ENCODE measurements at regions not wholly inside any gene's neighbourhood (a gene's known extent, or its start where the extent isn't known, plus 50 kb on each side); places are given as distances from the start of the nearest gene placed in this dataset.

DNA sequence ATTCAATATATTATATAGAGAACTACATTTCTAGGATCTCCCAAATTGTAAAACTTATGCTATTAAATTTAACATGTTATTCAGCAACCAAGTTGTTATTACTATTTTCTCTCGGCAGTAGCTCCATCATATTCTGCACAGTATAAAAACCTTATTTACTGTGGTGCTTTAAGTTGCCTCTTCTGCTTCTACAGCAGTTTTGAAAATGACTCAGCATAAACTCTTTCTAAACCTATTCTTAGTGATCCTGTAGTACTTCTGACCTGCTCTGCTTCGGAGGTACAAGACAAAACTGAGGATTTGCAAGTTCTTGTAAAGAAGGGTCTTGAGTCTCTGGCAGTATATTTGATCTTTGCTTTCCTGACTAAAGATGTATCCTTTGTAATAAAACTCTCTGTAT, 567.2 kb downstream of the TMX3 start:
- no peak for TF ChIP-seq CTCF (IDR thresholded peaks at IDR 0.05)
- no peak for TF ChIP-seq POLR2A (IDR thresholded peaks at IDR 0.05)
